Ascending aorta (tissue), 2 donors: ENCODE measurements at regions not wholly inside any gene's neighbourhood (a gene's known extent, or its start where the extent isn't known, plus 50 kb on each side); places are given as distances from the start of the nearest gene placed in this dataset.

Source experiments
- DNase-seq, 2 donors: peaks; one replicate each; pipeline ENCODE4 v3.0.0-alpha.2; 2019; ENCODE audit warnings: low spot score in 2 of 2
- H3K27ac ChIP-seq, 2 donors: fragments of 200-600 bp; sonication (generic); one replicate each; pipeline ENCODE4 v1.5.1; 2016 to 2017; ENCODE audit warnings: mild to moderate bottlenecking in 1 of 2
- H3K27me3 ChIP-seq: fragments of 200-600 bp; sonication (generic); one replicate; pipeline ENCODE4 v1.5.1; 2017
- H3K36me3 ChIP-seq, 2 donors: fragments of 200-600 bp; sonication (generic); one replicate each; pipeline ENCODE4 v1.5.1; 2016
- H3K4me1 ChIP-seq, 2 donors: fragments of 200-600 bp; sonication (generic); one replicate each; pipeline ENCODE4 v1.5.1; 2016 to 2017; ENCODE audit warnings: mild to moderate bottlenecking in 1 of 2
- H3K4me3 ChIP-seq, 2 donors: fragments of 200-600 bp; sonication (generic); one replicate each; pipeline ENCODE4 v1.5.1; 2016 to 2017; ENCODE audit warnings: mild to moderate bottlenecking in 1 of 2
- H3K9me3 ChIP-seq, 2 donors: fragments of 200-600 bp; sonication (generic); one replicate each; pipeline ENCODE4 v1.5.1; 2016
- intact Hi-C: fragments of 100-400 bp; cut with DNase I; formaldehyde crosslinking; loops from one replicate; pipeline ENCODE4 v1.15.1; 2023
- TF ChIP-seq, protein P1 (sequence below), 3 experiments: fragments of 200-600 bp in 2 of 3; fragments of 450-650 bp in 1 of 3; sonication (generic) in 2 of 3; IDR thresholded peaks; one replicate each; pipeline ENCODE4 v1.5.1; 2016 to 2019; ENCODE audit warnings: antibody characterized with exemption in 3 of 3, mild to moderate bottlenecking in 1 of 3, moderate library complexity in 1 of 3

DNA sequence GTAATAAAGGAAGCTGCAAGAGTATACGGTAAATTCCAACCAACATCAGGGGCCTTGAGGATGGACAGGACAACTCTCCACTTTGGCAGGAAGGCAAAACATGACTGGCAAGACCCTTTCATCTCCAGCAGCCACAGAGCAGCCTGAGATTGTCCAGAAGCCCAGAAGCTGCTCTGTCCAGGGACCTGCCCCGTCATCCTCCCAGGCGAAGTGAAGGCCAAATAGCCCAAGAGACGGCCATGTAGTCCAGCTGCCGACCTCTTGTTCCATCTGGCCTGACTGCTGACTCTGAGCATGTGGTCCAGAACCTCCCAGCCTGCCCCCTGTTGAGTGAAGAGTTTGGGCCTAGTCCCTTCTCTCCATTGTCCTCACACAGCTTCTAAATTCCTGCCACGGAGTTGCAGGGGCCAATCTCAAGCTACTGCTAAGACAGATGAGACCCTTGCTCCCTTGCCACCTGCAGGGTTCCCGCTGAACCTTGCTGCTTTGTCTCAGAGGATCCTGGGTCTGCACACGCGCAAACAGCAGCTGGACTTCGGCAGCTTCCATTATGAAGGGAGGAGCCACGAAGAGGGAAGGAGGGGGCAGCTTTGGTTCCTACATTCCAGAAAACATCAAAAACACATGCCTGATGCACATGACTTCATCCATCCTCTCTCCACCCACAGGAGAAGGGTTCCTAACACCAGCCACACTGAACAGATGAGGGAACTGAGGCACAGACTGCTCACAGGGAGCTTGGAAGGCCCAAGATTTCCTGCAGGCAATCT lies 196.9 kb downstream of the KATNAL1 start:
- no peaks in the 10 kb centered on the region for H3K9me3 ChIP-seq
- H3K27ac ChIP-seq: no peak overlapping the region
- no peaks in the 10 kb centered on the region for H3K27me3 ChIP-seq
- H3K4me3 ChIP-seq: no peak overlapping the region
- no peak for DNase-seq
- H3K4me1 ChIP-seq: peaks cover 0 to 8% of the 10 kb centered on the region in 2 donors
- TF ChIP-seq, protein P1, sequence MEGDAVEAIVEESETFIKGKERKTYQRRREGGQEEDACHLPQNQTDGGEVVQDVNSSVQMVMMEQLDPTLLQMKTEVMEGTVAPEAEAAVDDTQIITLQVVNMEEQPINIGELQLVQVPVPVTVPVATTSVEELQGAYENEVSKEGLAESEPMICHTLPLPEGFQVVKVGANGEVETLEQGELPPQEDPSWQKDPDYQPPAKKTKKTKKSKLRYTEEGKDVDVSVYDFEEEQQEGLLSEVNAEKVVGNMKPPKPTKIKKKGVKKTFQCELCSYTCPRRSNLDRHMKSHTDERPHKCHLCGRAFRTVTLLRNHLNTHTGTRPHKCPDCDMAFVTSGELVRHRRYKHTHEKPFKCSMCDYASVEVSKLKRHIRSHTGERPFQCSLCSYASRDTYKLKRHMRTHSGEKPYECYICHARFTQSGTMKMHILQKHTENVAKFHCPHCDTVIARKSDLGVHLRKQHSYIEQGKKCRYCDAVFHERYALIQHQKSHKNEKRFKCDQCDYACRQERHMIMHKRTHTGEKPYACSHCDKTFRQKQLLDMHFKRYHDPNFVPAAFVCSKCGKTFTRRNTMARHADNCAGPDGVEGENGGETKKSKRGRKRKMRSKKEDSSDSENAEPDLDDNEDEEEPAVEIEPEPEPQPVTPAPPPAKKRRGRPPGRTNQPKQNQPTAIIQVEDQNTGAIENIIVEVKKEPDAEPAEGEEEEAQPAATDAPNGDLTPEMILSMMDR (IDR thresholded peaks at IDR 0.05): no peak
- intact Hi-C loops: no loop called here
- H3K36me3 ChIP-seq: no peaks in the 10 kb centered on the region

DNA sequence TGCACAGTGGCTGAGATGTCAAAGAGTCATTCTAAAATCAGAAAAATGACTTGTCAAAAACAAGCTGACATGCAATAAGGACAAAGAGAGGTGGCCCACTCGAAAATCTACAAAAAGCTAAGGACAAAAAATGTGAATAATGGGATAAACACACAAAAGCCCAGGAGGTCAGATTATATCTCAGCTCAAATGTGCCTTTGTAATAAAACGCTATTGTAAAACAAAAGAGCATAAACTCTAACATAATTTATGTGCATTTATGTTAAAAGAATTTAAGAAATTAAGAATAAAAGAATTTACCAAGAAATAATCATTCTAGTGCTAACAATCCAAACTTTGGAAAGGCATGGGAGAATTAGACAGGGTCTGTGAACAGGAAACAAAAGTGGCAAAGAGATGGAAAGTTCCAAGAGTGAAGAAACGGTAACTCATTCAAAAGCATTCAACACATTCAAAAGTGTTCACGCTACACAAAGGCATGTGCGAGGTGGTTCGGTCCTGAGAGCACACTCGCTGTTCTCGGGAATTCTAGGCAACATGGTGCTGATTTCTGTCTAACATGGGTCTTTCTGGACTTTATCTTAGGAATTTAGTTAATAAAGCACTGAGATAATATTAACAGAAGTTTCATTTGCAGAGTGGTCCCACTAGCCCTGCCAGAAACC lies 197.7 kb downstream of the KATNAL1 start:
- peaks cover 0 to 7% of the 10 kb centered on the region in 2 donors for H3K4me1 ChIP-seq
- H3K4me3 ChIP-seq: no peak overlapping the region
- TF ChIP-seq, protein P1 (IDR thresholded peaks at IDR 0.05): no peak
- H3K27me3 ChIP-seq: no peaks in the 10 kb centered on the region
- intact Hi-C loops: no loop called here
- no peaks in the 10 kb centered on the region for H3K36me3 ChIP-seq
- H3K27ac ChIP-seq: no peak overlapping the region
- H3K9me3 ChIP-seq: no peaks in the 10 kb centered on the region
- no peak for DNase-seq

DNA sequence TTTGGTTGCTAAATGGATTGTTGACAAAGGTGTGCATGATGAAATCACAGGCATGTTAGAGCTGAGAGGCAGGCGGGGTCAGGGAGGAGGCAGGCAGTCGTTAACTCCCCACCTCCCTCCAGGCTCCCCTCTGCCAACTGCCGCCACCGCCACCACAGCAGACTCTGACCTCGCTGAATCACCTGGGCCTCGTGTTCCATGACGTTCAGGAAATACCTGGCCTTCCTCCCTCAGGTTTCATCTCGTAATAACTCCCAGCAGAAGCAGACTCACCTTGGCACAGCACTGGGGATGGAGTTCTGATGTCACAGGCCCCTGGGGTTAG lies 198.5 kb downstream of the KATNAL1 start:
- Histone ChIP-seq H3K27me3 (no peaks in the 10 kb centered on the region), H3K4me3 (no peak overlapping the region), H3K9me3 (no peaks in the 10 kb centered on the region), H3K4me1 (peaks cover 0 to under 1% of the 10 kb centered on the region in 2 donors), H3K27ac (no peak overlapping the region), H3K36me3 (no peaks in the 10 kb centered on the region)
- DNase-seq: no peak
- intact Hi-C loops: no loop called here
- TF ChIP-seq, protein P1 (IDR thresholded peaks at IDR 0.05): no peak

DNA sequence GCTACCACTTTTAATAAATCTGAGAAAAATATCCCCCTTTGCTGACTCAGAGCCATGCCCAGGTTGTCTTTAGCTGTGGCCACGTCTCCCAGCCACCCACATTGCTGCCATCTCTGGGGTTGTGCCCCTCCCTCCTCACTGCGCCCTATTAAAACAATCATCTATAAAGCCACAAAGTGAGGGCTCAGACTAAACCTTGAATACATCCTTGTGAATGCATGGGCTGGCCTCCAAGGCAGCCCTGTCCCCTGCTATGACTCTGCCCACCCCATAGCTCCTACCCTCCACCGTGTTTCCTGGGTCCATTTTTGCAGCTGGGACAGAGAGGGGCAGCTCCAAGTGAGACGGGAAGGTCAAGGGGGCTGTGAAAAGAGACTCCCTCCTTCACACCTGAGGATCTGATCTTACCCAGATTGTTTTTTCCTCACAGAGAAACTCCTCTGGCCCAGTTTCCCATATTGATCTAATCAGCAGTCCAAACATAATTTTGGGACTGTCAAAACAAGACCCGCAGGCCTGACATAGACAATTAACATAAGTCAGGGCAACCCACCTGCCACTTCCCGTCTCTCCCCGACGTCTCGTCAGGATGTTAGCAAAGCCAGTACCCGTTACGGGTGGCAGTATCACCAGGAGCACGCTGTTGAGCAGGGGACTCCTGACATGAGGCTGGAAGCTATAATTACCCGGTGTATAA lies 199.0 kb downstream of the KATNAL1 start:
- no peak overlapping the region for H3K4me3 ChIP-seq
- H3K36me3 ChIP-seq: no peaks in the 10 kb centered on the region
- H3K4me1 ChIP-seq: no peaks in the 10 kb centered on the region
- H3K27me3 ChIP-seq: no peaks in the 10 kb centered on the region
- intact Hi-C loops: no loop called here
- H3K27ac ChIP-seq: no peak overlapping the region
- TF ChIP-seq, protein P1 (IDR thresholded peaks at IDR 0.05): no peak
- H3K9me3 ChIP-seq: no peaks in the 10 kb centered on the region
- no peak for DNase-seq

DNA sequence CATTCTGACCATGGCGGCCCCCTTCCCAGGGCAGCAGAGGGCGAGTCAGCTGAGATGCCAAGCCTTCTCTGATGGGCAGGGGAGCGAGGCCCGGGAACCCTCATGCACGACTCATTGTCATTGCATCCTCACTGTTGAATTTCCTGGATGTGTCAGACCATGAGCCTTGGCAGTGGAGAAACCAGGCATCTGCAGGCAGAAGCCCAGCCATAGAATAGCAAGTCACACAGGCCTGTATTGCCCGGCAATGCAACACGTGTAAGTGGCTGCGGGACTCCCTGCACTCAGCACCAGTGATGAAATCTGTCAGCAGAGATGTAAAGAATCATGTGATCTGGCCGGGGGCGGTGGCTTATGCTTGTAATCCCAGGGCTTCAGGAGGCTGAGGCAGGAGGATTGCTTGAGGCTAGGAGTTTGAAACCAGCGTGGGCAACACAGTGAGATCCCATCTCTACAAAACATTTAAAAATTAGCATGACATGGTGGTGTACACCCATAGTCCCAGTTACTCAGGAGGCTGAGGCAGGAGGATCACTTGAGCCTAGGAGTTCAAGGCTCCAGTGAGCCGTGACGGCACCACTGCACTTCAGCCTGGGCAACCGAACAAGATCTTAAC lies 199.7 kb downstream of the KATNAL1 start:
- intact Hi-C loops: no loop called here
- DNase-seq: no peak
- H3K4me1 ChIP-seq: no peaks in the 10 kb centered on the region
- no peaks in the 10 kb centered on the region for H3K27me3 ChIP-seq
- H3K9me3 ChIP-seq: no peaks in the 10 kb centered on the region
- no peak overlapping the region for H3K27ac ChIP-seq
- TF ChIP-seq, protein P1 (IDR thresholded peaks at IDR 0.05): no peak
- H3K36me3 ChIP-seq: no peaks in the 10 kb centered on the region
- no peak overlapping the region for H3K4me3 ChIP-seq
